Iris pigment epithelial cell (primary cell): ENCODE measurements at regions not wholly inside any gene's neighbourhood (a gene's known extent, or its start where the extent isn't known, plus 50 kb on each side); places are given as distances from the start of the nearest gene placed in this dataset.

Experiments used
- DNase-seq: peaks from one replicate; pipeline ENCODE4 v3.0.0-alpha.2; 2011; ENCODE audit warnings: low read depth

DNA sequence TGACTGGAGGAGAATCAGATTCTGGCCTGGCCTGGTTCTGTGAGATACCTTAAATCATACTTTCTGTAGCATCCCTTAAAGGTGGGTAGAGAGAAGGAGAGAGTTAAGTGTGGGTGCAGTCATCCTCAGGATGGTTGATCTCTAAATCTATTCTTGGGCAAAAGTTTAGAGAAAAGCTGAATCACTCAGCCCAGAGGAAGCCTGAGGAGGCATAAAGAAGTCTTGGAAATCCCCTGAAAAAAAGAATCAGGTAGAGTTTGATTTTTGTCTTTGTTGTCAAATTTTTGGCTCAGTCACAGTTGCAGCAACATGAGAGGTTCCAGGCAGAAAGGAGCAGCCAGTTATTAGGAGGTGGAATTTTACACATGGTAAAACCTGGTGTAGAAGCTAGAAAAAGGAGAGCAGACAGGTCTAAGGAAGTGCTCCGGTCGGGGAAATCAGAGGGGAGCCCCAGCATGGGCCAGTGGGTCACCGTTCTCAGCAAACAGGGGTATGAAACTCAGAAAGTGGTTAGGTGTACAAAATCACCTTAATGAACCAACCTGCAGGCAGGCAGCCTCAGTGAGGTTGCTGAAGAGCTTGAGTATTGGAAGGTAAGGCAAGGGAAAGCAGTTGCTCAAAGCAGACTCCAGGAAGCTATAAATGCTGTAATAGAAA is 116.2 kb upstream of the CNTLN start:
- DNase-seq = peak; percentile 10

DNA sequence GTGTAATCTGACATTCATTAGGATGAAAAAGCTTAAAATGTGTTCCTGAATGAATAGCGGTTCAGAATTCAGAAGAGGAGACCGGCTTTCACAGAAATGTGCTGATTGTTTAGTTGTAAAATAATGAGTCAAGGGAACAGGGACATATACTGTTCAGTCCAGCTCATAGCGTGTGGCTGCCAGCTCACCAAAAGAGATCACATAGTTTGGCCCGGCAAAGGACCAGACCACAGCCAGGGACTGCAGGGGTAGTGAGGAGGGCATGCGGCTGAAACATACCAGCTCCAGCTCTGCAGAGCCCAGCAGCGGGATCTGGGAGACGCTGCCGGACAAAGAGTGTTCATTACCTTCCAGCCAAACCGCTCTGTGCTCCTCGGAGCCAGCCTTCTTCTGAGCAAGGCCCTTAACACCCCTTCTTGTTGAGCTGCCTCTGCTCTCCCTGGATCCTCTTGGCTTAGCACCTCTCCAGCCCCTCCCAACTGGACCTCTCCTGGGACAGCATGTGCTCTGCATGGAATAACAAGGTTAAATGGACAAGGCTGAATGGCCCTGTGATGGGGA is 116.8 kb upstream of the CNTLN start:
- peak; percentile 1 for DNase-seq

DNA sequence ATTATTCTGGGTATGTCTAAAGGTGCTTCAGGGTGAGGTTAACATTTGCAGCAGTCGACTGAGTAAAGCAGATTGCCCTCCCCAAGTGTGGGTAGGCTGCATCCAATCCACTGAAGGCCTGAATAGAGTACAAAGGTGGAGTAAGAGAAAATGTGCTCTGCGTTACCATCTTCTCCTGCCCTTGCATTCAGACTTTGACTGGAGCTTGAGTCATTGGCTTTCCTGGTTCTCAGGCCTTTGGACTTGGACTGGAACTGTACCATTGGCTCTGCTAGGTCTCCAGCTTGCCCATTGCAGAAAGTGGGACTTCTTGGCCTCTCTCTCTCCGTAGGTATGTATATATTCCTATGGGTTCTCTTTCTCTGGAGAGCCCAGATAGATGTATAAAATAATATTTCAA is 120.9 kb upstream of the CNTLN start:
- no peak for DNase-seq

DNA sequence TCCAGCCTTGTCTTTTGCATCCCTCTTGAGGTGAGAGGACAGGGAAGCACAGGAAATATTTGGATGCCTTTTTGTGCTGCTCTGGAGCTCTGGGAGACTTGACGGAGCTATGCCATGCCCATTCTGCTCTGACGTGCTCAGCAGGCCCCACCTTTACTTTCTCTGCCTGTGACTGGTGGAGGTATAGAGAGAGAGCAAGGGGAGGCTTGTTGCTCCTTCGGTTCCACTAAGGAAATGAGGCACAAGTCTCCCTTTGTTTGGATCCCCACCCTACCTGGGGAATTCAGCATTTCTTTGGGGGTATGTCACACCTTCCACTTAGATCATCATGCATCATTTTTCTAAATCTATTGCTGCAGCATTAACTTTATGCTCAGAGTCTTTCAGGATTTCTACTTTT is 121.8 kb upstream of the CNTLN start:
- DNase-seq = no peak

DNA sequence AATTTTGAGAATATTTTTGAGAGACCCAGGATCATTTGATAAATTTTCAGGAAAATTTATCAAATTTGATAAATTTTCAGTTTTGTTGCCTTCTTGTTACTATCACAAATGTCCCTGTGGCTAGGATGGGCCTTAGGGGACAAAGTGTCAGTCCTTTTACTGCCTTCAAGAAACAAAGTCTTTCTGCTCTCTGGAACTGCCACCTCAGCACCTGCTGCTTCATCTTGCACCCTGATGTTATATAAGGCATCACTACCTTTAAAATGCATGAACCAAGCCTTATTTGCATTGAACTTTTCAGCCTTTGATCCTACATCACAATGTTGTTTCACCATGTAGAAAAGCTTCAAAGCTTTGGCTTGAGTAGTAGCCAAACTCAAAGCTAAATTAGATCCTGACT is 123.0 kb upstream of the CNTLN start:
- DNase-seq = no peak

DNA sequence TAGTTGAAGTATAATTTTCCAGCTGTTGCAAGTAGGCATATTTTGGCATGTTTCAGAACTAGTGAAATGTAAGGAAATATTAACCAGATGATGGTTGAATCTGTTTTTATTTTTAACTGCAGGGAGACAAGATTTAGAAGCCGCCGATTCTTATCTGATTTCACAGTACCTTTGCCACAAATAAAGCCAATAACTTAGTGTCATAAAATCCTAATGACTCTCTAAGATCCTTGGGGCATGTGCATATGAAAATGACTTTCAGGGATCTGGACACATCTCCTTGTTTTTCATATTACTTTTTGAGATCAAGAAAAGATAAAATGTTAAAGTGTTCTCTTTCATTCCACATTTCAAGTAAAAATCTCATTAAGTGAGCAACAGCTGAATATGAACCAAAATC is 125.8 kb upstream of the CNTLN start:
- DNase-seq = no peak

DNA sequence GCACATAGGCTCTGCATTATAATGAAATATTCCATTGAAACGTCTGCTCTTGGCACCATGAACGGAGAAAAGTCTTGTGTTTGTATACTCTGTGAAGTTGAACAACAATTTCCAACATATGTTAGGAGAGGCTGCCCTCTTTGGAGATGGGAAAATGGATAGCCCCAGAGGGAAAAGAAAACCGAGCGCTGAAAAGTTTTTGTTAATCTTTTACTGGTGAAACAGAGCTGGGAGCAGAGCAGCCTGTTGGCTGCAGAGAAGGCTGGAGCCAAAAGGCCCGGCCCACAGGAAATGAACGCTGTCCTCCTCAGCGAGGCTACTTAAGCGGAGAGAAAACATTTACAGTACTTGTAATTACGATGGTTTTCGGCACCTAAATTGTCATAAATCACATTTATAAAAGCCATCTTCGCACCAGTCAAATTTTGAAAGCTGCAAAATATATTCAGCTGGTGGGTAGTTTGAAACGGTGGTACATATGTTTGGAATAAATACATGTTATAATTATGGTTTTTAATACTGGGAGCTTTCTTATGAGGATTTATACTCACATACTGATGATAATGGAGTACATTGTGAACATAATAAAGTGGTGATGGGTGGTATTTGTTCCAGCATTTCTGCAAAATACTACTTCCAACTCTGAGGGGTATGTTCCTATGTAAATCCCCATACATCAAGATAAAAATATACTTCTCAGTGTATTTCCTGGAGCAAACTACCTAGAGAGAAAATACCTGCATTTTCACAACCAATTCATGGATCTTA is 129.6 kb upstream of the CNTLN start:
- peak; percentile 85 for DNase-seq

DNA sequence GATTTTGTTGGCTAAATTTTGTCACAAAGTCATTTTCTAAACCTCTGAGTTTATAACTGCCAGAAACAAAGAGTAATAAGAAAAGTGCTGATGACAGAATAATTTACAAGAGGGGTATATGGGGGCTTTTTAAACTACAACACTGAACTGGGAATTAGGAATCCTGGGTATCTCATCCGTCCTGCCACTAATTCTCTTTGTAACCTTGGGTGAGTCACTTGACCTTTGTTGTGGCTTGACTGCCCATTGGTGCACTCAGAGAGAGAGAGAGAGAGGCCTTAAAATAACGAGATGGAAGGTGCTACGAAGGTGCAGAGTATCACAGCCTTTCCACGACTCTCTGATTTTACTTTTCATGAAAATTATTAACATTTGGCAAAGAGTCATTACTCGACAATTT is 130.3 kb upstream of the CNTLN start:
- DNase-seq = peak; percentile 75

DNA sequence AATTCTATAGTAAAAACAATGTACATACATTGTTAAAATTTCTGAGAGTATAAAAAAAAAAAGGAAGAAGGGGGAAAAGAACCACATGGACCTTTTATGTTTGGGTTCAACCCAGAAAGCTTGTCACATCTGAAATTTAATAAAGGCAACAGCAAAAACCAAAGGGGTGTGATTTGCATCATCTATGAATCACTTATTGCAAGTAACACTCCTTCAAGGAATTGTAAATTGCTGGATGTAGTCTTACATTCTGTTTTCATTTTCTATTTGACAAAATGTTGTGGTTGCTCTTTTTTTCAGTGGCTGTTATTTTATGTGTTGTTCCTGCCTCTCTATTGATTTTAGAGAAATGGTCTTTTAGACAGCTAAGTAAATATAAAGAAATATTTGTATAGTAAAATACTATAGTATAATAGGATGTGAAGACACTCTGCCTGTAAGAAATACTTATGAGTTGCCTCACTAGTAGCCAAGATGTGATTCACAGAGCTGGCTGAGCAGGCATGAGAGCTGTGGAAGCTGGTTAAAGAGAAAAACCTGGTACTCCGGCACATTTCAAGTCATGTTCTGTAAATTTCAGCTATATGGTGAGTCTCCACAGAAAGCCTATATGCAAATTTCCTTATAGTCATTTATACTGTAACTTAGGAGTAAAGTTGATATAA is 131.1 kb upstream of the CNTLN start:
- peak; percentile 76 for DNase-seq

DNA sequence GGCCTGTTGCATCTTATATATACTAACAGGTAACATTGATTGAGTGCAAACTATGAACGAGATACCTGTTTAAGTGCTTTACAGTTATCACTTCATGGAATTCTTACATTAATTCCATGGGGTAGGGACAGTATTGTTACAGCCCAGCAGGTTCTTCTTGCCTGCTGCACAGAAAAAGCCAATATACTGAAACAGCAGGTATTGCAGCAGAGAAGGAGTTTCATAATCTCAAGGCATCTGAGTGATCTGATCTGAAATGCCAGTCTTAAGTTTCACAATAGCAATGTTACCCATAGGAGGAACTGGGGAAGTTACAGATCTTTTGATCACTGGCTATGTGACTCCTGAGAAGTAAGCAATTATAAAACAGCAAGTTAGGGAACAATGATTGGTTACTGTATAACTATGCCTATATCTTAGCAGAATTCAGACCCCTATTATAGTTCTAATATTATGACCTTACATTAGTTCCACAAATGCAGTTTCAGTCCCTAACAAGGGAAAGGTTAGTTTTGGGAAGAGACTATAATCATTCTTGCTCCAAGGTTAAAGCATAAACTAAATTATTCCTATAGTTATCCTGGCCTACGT is 126.5 kb upstream of the BNC2 start:
- no peak for DNase-seq

DNA sequence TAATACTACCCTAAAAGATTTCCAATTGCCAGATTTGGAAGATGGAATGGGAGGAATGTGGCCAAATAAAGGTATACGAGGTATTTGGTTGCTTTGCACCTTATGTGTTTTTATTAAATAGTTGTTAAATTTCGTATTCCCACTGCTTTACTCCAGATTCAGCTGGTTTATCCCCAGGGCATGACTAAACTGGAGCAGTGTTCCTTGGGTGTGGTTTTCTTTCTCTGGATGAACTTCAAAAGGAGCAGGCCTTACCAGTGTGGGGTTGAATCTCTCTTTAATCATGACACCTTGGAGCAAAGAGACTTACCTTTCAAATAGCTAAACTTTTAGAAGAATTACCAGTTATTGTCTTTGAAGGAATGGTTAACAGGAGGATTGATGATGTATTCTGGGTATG is 121.7 kb upstream of the BNC2 start:
- no peak for DNase-seq

DNA sequence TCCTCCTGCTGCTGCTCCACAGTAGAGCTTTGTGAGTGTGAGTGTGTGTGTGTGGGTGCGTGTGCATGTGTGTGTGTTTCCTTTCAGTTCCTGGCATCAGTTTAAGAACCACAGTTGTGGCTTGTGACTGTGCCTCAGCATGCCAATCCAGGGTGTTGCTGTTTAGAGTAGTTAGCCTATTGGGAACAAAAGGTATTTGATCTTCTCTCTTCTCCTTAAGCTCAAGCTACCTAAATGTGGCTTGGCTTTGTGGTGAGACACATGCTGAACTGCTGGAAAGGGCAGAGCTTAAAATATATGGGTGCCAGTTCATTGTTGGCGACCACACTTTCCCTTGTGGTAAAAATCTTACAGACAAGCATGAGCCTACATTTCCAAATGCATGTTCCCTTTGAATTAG is 116.6 kb upstream of the BNC2 start:
- peak; percentile 65 for DNase-seq

DNA sequence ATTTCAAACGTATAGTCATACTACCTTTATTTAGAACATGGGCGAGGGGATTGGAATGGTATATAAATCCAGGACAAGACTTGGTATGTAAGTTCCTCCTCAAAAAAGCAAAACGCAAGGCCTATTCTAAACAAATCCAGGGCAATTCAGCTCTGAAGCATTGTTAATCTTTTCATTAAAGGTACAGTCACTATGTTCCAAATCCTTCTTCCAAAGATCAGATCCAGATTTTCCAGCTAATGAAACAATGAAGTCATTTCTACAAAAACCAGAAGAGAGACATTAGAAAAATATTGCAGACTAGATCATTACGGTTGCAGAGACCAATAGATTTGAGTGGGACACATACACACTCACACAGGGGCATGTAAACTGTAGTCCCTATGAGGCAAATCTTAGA is 116.1 kb upstream of the BNC2 start:
- DNase-seq = peak; percentile 9

DNA sequence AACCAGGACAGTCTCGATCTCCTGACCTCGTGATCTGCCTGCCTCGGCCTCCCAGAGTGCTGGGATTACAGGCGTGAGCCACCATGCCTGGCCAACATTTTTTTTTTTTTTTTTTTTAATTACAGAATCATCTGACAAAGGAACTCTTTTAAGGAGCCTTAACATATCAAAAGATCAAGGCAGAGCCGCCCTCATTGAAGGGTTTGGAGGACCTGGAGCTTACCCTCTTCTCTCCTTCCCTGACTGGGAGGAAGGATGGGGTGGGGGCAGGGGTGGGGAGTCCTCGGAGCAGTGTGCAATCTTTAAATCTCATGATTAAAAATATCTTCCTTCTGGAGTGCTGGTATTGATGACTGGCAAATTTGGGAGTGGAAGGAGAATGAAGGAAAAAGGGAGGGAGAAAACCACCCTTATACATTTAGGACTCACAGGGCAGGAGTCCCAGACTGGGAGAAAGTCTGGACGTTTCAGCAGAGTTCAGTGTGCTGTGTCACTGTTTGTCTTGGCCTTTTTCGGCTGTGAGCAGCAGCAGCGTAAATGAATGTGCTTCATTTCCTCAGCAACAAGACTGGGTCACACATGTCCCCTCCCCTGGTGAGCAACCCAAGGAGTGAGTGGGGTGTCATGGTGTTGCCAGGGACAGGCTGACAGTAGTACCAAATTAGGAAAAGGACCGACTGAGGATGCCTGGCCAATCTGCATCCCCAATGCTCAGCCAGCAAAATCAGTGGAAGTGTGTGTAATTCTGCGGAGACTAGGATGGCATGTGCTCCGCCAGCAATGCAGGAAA is 115.3 kb upstream of the BNC2 start:
- peak; percentile 64 for DNase-seq

DNA sequence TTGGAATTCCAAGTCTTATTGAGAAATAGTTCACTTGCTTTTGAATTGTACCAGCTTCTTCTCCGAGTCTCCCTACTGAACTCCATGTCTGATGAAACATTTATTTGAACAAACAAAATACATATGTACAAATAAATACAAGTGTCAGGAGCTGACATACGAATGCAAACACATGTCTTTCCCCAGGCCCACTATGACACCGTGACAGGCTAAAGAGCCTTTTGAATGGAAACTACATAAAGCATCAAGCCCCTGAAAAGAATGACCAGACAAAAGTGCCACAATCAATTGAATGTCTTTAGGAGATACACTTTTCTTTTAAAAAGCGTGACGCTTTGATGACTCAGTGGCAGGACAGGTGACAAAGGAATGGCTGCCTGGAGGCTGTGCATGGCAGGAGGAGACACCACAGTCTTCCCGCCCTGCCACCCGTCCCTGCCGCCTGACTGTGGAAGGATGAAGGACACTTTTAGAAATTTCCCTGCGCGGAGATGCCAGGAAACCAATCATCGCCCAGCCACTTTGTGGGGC is 112.4 kb upstream of the BNC2 start:
- DNase-seq = no peak

DNA sequence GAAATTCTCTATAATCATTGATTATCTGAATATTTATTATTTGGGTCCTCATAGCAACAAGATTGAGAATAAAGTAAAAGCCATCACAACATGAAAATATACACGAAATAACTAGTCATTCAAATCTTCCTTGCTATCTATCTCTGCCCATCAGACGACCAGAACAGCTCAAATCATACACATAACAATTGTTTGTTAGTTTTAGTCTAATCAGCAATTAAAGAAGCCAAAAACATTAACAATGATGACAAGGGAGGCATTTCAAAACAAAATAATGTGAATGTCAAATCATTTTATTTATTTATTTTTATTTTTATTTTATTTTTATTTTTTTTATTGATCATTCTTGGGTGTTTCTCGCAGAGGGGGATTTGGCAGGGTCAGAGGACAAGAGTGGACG is 106.0 kb upstream of the BNC2 start:
- DNase-seq = no peak

DNA sequence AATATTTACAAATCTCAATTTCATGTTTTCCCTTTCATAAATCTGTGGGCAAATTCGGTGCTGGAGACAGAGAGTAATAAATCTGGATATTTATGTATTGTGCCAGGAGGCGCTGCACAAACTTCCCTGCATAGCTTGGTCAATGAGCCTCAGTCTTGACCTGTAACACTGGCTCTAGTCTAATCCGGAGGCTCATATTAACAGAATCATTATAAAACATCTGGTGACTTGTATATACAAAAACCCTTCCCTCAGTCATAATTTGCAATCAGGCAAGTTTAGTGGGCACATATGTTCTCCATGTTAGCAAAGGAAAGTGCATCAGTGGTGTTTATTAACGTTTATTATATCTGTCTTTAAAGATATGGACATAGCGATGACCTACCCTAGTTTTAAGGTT is 104.0 kb upstream of the BNC2 start:
- no peak for DNase-seq

DNA sequence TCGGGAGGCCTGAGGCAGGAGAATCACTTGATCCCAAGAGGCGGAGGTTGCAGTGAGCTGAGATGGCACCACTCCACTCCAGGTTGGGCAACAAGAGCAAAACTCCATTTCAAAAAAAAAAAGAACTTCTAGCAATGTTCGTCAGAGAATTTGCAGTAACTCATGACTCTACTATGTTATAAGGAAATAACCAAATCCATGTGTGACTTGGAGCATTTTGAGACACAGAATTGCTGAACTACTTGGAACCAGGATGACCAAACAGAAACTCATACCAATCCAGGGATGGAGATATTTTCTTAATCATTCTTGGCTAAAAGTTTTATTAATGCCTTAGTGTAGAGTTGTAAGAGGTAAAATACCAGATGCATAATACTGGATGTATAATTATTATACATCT is 99.9 kb upstream of the BNC2 start:
- no peak for DNase-seq

DNA sequence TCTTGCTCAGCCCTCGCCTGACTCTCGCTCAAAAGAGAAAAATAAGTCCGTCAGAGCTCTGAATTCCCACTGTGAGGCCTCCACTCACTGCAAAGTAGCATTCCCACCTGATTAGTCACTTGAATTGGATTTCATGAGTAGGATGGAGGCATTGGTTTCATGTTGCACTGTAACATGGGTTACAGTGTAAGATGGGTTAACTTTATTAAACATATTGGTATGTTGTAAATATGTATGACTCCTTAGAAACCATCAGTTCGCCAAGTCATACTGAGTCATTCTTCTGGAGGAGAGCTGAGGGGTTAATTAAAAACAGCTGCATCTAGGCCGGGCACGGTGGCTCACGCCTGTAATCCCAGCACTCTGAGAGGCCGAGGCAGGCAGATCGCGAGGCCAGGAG is 93.8 kb upstream of the BNC2 start:
- peak; percentile 99 for DNase-seq

DNA sequence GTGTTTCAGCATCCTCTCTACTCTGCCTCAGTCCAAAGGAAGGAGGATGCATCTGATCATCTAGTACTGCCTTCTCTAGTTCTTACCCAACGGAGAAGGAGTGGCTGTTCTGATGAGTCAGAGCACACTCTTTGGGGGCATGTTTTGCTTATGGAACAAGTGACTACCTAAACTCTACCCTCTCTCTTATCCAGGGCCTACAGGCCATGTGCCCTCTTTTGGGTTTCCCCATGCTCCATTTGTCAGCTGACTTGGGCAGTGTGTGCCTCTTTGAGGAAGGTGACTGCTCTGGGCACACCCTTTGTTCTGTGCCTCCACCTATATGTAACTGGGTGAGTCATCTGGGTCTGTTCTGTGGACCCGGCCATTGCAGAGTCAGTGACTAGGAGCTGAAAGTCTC is 89.6 kb upstream of the BNC2 start:
- peak; percentile 89 for DNase-seq

DNA sequence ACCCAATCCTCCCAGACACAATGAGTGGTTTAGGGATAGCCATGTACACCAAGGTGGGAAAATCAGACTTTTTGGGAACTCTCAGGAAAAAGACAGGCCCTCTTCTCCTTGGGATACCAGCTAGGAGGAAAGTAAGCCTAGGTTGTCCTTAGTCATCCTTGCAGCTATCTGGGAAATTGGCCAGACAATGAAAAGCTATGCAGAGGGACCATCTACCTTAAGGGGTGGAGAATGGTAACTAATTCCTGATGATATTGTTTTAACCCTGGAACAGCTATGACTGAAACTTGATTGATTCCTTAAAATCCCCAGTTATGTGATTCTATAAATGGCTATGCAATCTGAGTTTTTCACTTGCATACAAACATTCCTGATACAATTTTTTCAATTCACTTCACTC is 88.9 kb upstream of the BNC2 start:
- peak; percentile 5 for DNase-seq

DNA sequence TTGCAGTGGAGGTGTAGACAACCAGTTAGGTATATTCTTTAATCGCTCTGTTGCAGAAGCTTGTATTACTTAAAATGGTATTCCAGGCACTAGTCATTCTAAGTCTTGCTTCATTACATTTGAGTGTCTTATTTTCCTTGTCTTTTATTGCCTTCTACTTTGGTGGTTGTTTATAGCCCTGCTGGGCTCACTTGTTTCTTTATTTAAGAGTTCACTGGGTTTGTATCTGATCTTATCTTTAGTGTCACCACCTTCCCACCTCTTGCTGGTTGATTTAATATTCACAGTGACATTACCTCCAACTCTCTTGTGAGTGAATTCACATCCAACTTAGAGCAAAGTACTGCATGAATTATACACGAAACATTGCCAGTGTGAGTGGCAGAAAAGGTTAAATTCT is 83.6 kb upstream of the BNC2 start:
- no peak for DNase-seq
